NCI-H774 (cell line): ENCODE measurements at regions not wholly inside any gene's neighbourhood (a gene's known extent, or its start where the extent isn't known, plus 50 kb on each side); places are given as distances from the start of the nearest gene placed in this dataset.

Experiments used
- DNase-seq: peaks from one replicate; lab custom pipeline; 2025; lab: John Stamatoyannopoulos, UW

GRCh38 chr5:128591598-128592455 is 53.8 kb upstream of the FBN2 start:
- no peak for DNase-seq

- DNase-seq = no peak
Observed at GRCh38 chr5:128596071-128596470, 58.0 kb upstream of the FBN2 start.

GRCh38 chr5:128597156-128597555 is 59.1 kb upstream of the FBN2 start:
- DNase-seq = no peak

GRCh38 chr5:128613128-128613527 is 75.1 kb upstream of the FBN2 start:
- DNase-seq = no peak

GRCh38 chr5:128613766-128614165 is 75.7 kb upstream of the FBN2 start:
- no peak for DNase-seq

- DNase-seq = no peak
Observed at GRCh38 chr5:128615578-128615977, 77.5 kb upstream of the FBN2 start.

GRCh38 chr5:128626536-128627090 is 88.6 kb upstream of the FBN2 start:
- no peak for DNase-seq

GRCh38 chr5:128627939-128628338 is 89.9 kb upstream of the FBN2 start:
- no peak for DNase-seq

- no peak for DNase-seq
Observed at GRCh38 chr5:128629157-128629556, 91.1 kb upstream of the FBN2 start.

GRCh38 chr5:128630121-128630520 is 92.1 kb upstream of the FBN2 start:
- DNase-seq = no peak

- no peak for DNase-seq
Observed at GRCh38 chr5:128631771-128632170, 93.7 kb upstream of the FBN2 start.

- no peak for DNase-seq
Observed at GRCh38 chr5:128632264-128632663, 94.2 kb upstream of the FBN2 start.

GRCh38 chr5:128633901-128634300 is 95.9 kb upstream of the FBN2 start:
- no peak for DNase-seq

- DNase-seq = no peak
Observed at GRCh38 chr5:128635379-128635778, 97.3 kb upstream of the FBN2 start.

GRCh38 chr5:128636361-128636760 is 98.3 kb upstream of the FBN2 start:
- DNase-seq = no peak

- DNase-seq = no peak
Observed at GRCh38 chr5:128637031-128637430, 99.0 kb upstream of the FBN2 start.

GRCh38 chr5:128641861-128642260 is 103.8 kb upstream of the FBN2 start:
- DNase-seq = no peak

GRCh38 chr5:128644863-128645262 is 106.8 kb upstream of the FBN2 start:
- DNase-seq = no peak

GRCh38 chr5:128645581-128645980 is 107.5 kb upstream of the FBN2 start:
- no peak for DNase-seq

GRCh38 chr5:128646176-128646575 is 108.1 kb upstream of the FBN2 start:
- DNase-seq = no peak

GRCh38 chr5:128649192-128649591 is 111.1 kb upstream of the FBN2 start:
- no peak for DNase-seq

- no peak for DNase-seq
Observed at GRCh38 chr5:128662997-128663396, 125.0 kb upstream of the FBN2 start.

- no peak for DNase-seq
Observed at GRCh38 chr5:128665747-128666355, 127.8 kb upstream of the FBN2 start.
